H9 (cell line): ENCODE measurements at regions not wholly inside any gene's neighbourhood (a gene's known extent, or its start where the extent isn't known, plus 50 kb on each side); places are given as distances from the start of the nearest gene placed in this dataset.

ENCODE experiments used
- DNase-seq: peaks from one replicate; pipeline ENCODE4 v3.0.0-alpha.2; 2017
- H2AFZ ChIP-seq: one replicate; pipeline ENCODE4 v1.6.1; 2013; ENCODE audit warnings: mild to moderate bottlenecking, low read length, control low read depth, moderate library complexity
- H2AK5ac ChIP-seq: 2 replicates; pipeline ENCODE4 v1.6.1; 2013; ENCODE audit warnings: low read length, control low read depth, mixed read lengths; ENCODE audit not compliant: insufficient read length
- H2BK120ac ChIP-seq: one replicate; pipeline ENCODE4 v1.6.1; 2013; ENCODE audit warnings: low read depth, mild to moderate bottlenecking, low read length, control low read depth, inconsistent platforms; ENCODE audit not compliant: poor library complexity, severe bottlenecking
- H2BK12ac ChIP-seq: 2 replicates; pipeline ENCODE4 v1.6.1; 2013; ENCODE audit warnings: low read length, control low read depth, mixed read lengths, low read depth; ENCODE audit not compliant: insufficient read length
- H2BK15ac ChIP-seq: 2 replicates; pipeline ENCODE4 v1.6.1; 2013; ENCODE audit warnings: low read depth, low read length, control low read depth
- H2BK20ac ChIP-seq: one replicate; pipeline ENCODE4 v1.6.1; 2013; ENCODE audit warnings: low read depth, mild to moderate bottlenecking, low read length, control low read depth, inconsistent platforms; ENCODE audit not compliant: poor library complexity, severe bottlenecking
- H2BK5ac ChIP-seq: 2 replicates; pipeline ENCODE4 v1.6.1; 2013; ENCODE audit warnings: low read length, control low read depth, mixed read lengths; ENCODE audit not compliant: insufficient read length
- H3K14ac ChIP-seq: 2 replicates; pipeline ENCODE4 v1.6.1; 2013; ENCODE audit warnings: low read length, control low read depth; ENCODE audit not compliant: insufficient read depth
- H3K18ac ChIP-seq: 2 replicates; pipeline ENCODE4 v1.6.1; 2013; ENCODE audit warnings: low read depth, mild to moderate bottlenecking, mixed read lengths, low read length, control low read depth; ENCODE audit not compliant: insufficient read length
- H3K23ac ChIP-seq: 2 replicates; pipeline ENCODE4 v1.6.1; 2013; ENCODE audit warnings: low read length, control low read depth, mixed read lengths, low read depth; ENCODE audit not compliant: insufficient read length
- H3K23me2 ChIP-seq: 2 replicates; pipeline ENCODE4 v1.6.1; 2013; ENCODE audit warnings: low read depth, mild to moderate bottlenecking, mixed read lengths, low read length, control low read depth; ENCODE audit not compliant: insufficient read length, poor library complexity, severe bottlenecking
- H3K27ac ChIP-seq: 2 replicates; pipeline ENCODE4 v1.5.1; 2013; ENCODE audit warnings: low read length, control low read depth, mixed read lengths, low read depth; ENCODE audit not compliant: insufficient read length
- H3K27me3 ChIP-seq: 2 replicates; pipeline ENCODE4 v1.6.1; 2013; ENCODE audit warnings: low read length, control low read depth, inconsistent platforms; ENCODE audit not compliant: insufficient read depth
- H3K4ac ChIP-seq: 2 replicates; pipeline ENCODE4 v1.6.1; 2013; ENCODE audit warnings: low read depth, mild to moderate bottlenecking, control low read depth, inconsistent platforms, low read length, moderate library complexity
- H3K4me1 ChIP-seq: 2 replicates; pipeline ENCODE4 v1.6.1; 2013; ENCODE audit warnings: low read length, control low read depth, inconsistent platforms; ENCODE audit not compliant: insufficient read depth
- H3K4me2 ChIP-seq: 2 replicates; pipeline ENCODE4 v1.6.1; 2013; ENCODE audit warnings: low read length, control low read depth, mixed read lengths; ENCODE audit not compliant: insufficient read length, insufficient read depth
- H3K56ac ChIP-seq: 2 replicates; pipeline ENCODE4 v1.6.1; 2013; ENCODE audit warnings: low read depth, mild to moderate bottlenecking, mixed read lengths, low read length, control low read depth; ENCODE audit not compliant: insufficient read length
- H3K79me1 ChIP-seq: 2 replicates; pipeline ENCODE4 v1.6.1; 2013; ENCODE audit warnings: low read depth, mild to moderate bottlenecking, moderate library complexity, low read length, control low read depth, inconsistent platforms; ENCODE audit not compliant: insufficient read depth, poor library complexity, severe bottlenecking
- H3K79me2 ChIP-seq: 2 replicates; pipeline ENCODE4 v1.6.1; 2013; ENCODE audit warnings: low read length, control low read depth, inconsistent platforms; ENCODE audit not compliant: insufficient read depth
- H3K9ac ChIP-seq: 2 replicates; pipeline ENCODE4 v1.6.1; 2013; ENCODE audit warnings: low read length, control low read depth, mixed read lengths; ENCODE audit not compliant: insufficient read length; ENCODE audit errors: extremely low read depth
- H3K9me3 ChIP-seq: one replicate; pipeline ENCODE4 v1.6.1; 2013; ENCODE audit warnings: low read depth, low read length, inconsistent platforms; ENCODE audit not compliant: control insufficient read depth
- H3T11ph ChIP-seq: one replicate; pipeline ENCODE4 v1.6.1; 2013; ENCODE audit warnings: mild to moderate bottlenecking, low read length, control low read depth, inconsistent platforms
- H4K20me1 ChIP-seq: one replicate; pipeline ENCODE4 v1.6.1; 2013; ENCODE audit not compliant: control insufficient read depth, insufficient read length, insufficient read depth
- H4K5ac ChIP-seq: 2 replicates; pipeline ENCODE4 v1.6.1; 2013; ENCODE audit warnings: low read depth, mild to moderate bottlenecking, mixed read lengths, low read length, control low read depth; ENCODE audit not compliant: insufficient read length
- H4K8ac ChIP-seq: replicated peaks from 2 replicates; pipeline ENCODE4 v1.6.1; 2013; ENCODE audit warnings: low read length, control low read depth, mixed read lengths, low read depth; ENCODE audit not compliant: insufficient read length
- H4K91ac ChIP-seq: 2 replicates; pipeline ENCODE4 v1.6.1; 2013; ENCODE audit warnings: low read depth, mild to moderate bottlenecking, moderate library complexity, mixed read lengths, low read length, control low read depth; ENCODE audit not compliant: insufficient read length
- H3K27ac Mint-ChIP-seq, 3 experiments: 2 replicates in 2 of 3; 3 replicates in 1 of 3; pipeline ENCODE4 v1.8.0; 2020 to 2021; ENCODE audit warnings: mixed read lengths in 3 of 3, mild to moderate bottlenecking in 1 of 3, moderate library complexity in 1 of 3
- H3K27me3 Mint-ChIP-seq: 2 replicates; pipeline ENCODE4 v1.8.0; 2021; ENCODE audit warnings: low read depth, mild to moderate bottlenecking, moderate library complexity, mixed read lengths
- H3K36me3 Mint-ChIP-seq, 3 experiments: 2 replicates in 2 of 3; 3 replicates in 1 of 3; pipeline ENCODE4 v1.8.0; 2020 to 2021; ENCODE audit warnings: low read depth in 3 of 3, mixed read lengths in 3 of 3; ENCODE audit not compliant: insufficient read depth in 1 of 3
- H3K4me1 Mint-ChIP-seq, 2 experiments: 2 replicates each; pipeline ENCODE4 v1.8.0; 2020; ENCODE audit warnings: mixed read lengths in 2 of 2
- H3K4me3 Mint-ChIP-seq, 2 experiments: 2 replicates in 1 of 2; 3 replicates in 1 of 2; pipeline ENCODE4 v1.8.0; 2020 to 2021; ENCODE audit warnings: mild to moderate bottlenecking in 2 of 2, mixed read lengths in 2 of 2, moderate library complexity in 1 of 2
- H3K9me3 Mint-ChIP-seq, 2 experiments: 2 replicates in 1 of 2; 3 replicates in 1 of 2; pipeline ENCODE4 v1.8.0; 2020; ENCODE audit warnings: mild to moderate bottlenecking in 2 of 2, mixed read lengths in 2 of 2, moderate library complexity in 1 of 2
- WGBS: extraction: QIAGEN DNeasy Blood & Tissue Kit; methylation state at CpG from one replicate; pipeline ENCODE4 v1.1.7; 2013; ENCODE audit warnings: missing lambda C conversion rate, low lambda C conversion rate, mixed read lengths; ENCODE audit not compliant: insufficient read length; ENCODE audit errors: extremely low coverage; 5-methylcytosine and 5-hydroxymethylcytosine counted together
- TF ChIP-seq, protein P1 (sequence below): fragments of 200-600 bp; sonication (generic); conservative IDR thresholded peaks from 3 replicates; pipeline ENCODE4 v1.8.0; 2021; ENCODE audit warnings: antibody characterized with exemption, mild to moderate bottlenecking

DNA sequence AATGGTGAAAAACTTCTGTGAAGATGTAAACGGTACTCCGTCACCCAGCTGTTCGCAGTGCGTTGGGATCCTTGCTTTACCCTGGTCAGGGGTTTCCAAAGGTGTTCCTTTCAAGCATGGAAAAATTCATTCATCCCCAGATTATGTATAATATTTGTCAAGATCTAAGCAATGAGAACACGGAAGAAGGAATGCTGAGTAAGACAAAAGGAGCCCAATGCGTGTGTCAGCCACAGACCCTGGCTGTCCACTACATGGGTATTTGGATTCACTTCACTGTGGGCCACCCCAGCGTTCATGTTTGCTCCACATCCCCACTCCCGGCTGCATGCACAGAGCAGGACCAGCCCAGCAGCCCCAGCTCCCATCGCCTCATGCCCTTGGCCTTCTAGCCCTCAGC, 241.3 kb upstream of the CELF2 start:
- DNase-seq: no peak
- no peaks in the 10 kb centered on the region for H4K20me1 ChIP-seq
- no peaks in the 10 kb centered on the region for H3K9me3 ChIP-seq
- H3K4me1 ChIP-seq: no peaks in the 10 kb centered on the region
- H2BK20ac ChIP-seq: no peak overlapping the region
- Mint-ChIP-seq H3K4me1 (no peaks in the 10 kb centered on the region), H3K4me3 (no peak overlapping the region), H3K36me3 (no peaks in the 10 kb centered on the region; a peak in 1 of 7 replicates), H3K9me3 (no peaks in the 10 kb centered on the region; a peak in 2 of 5 replicates), H3K27me3 (no peaks in the 10 kb centered on the region), H3K27ac (no peak overlapping the region)
- H3K27me3 ChIP-seq: no peaks in the 10 kb centered on the region
- H3K23me2 ChIP-seq: no peaks in the 10 kb centered on the region
- no peak overlapping the region for H4K8ac ChIP-seq
- H3K14ac ChIP-seq: no peak overlapping the region
- no peak overlapping the region for H3K9ac ChIP-seq
- no peak overlapping the region for H2BK12ac ChIP-seq
- no peak overlapping the region for H4K5ac ChIP-seq
- no peak overlapping the region for H3K18ac ChIP-seq
- TF ChIP-seq, protein P1, sequence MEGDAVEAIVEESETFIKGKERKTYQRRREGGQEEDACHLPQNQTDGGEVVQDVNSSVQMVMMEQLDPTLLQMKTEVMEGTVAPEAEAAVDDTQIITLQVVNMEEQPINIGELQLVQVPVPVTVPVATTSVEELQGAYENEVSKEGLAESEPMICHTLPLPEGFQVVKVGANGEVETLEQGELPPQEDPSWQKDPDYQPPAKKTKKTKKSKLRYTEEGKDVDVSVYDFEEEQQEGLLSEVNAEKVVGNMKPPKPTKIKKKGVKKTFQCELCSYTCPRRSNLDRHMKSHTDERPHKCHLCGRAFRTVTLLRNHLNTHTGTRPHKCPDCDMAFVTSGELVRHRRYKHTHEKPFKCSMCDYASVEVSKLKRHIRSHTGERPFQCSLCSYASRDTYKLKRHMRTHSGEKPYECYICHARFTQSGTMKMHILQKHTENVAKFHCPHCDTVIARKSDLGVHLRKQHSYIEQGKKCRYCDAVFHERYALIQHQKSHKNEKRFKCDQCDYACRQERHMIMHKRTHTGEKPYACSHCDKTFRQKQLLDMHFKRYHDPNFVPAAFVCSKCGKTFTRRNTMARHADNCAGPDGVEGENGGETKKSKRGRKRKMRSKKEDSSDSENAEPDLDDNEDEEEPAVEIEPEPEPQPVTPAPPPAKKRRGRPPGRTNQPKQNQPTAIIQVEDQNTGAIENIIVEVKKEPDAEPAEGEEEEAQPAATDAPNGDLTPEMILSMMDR: no peak
- H4K91ac ChIP-seq: no peak overlapping the region
- H3K23ac ChIP-seq: no peak overlapping the region
- no CpG with 5 or more reads among the region's 9 CpGs for WGBS
- no peak overlapping the region for H3K4me2 ChIP-seq
- H3K56ac ChIP-seq: no peak overlapping the region
- no peak overlapping the region for H3K4ac ChIP-seq
- no peak overlapping the region for H2BK15ac ChIP-seq
- H2BK5ac ChIP-seq: no peak overlapping the region
- no peak overlapping the region for H2AFZ ChIP-seq
- no peaks in the 10 kb centered on the region for H3K79me2 ChIP-seq
- no peak overlapping the region for H2BK120ac ChIP-seq
- H3K27ac ChIP-seq: no peak overlapping the region
- no peaks in the 10 kb centered on the region for H3K79me1 ChIP-seq
- no peak overlapping the region for H2AK5ac ChIP-seq
- H3T11ph ChIP-seq: no peak overlapping the region
